ENCODE measurements at regions not wholly inside any gene's neighbourhood (a gene's known extent, or its start where the extent isn't known, plus 50 kb on each side); places are given as distances from the start of the nearest gene placed in this dataset.

- H3K27ac ChIP-seq (ENCODE audit: low read depth, low read length): no peak overlapping the region
- Mint-ChIP-seq H3K27ac (ENCODE audit: unreplicated experiment) (no peak overlapping the region), H3K4me1 (ENCODE audit: low read depth, unreplicated experiment) (no peaks in the 10 kb centered on the region), H3K36me3 (ENCODE audit: low read depth, unreplicated experiment) (no peaks in the 10 kb centered on the region), H3K9me3 (ENCODE audit: unreplicated experiment) (no peaks in the 10 kb centered on the region), H3K4me3 (ENCODE audit: unreplicated experiment) (no peak overlapping the region), H3K27me3 (ENCODE audit: low read depth, unreplicated experiment) (no peaks in the 10 kb centered on the region)
- H3K27me3 ChIP-seq (ENCODE audit: insufficient read depth, low read length): no peaks in the 10 kb centered on the region
- FAIRE-seq (no peak), DNase-seq (ENCODE audit: low read depth) (no peak)
- H3K9me3 ChIP-seq (ENCODE audit: insufficient read depth, low read depth, low read length): no peaks in the 10 kb centered on the region
- no peaks in the 10 kb centered on the region for H3K4me1 ChIP-seq (ENCODE audit: insufficient read depth, low read length)
- no peaks in the 10 kb centered on the region for H3K79me2 ChIP-seq (ENCODE audit: insufficient read depth, low read length)
- no peak overlapping the region for H3K4me2 ChIP-seq (ENCODE audit: low read length)
- TF ChIP-seq EZH2 (IDR thresholded peaks at IDR 0.05; ENCODE audit: insufficient read depth, low read length): no peak
- TF ChIP-seq CTCF (IDR thresholded peaks at IDR 0.05; ENCODE audit: insufficient read depth, low read depth, low read length): no peak
- H4K20me1 ChIP-seq (ENCODE audit: insufficient read depth, low read length): no peaks in the 10 kb centered on the region
- no peak overlapping the region for H2AFZ ChIP-seq (ENCODE audit: low read depth, low read length)
- H3K4me3 ChIP-seq (ENCODE audit: insufficient read depth, low read depth, low read length): no peak overlapping the region
- H3K9ac ChIP-seq (ENCODE audit: low read length): no peak overlapping the region
- no peaks in the 10 kb centered on the region for H3K36me3 ChIP-seq (ENCODE audit: insufficient read depth, low read length)
Measured at GRCh38 chr3:62995530-62995929, 120.3 kb upstream of the CADPS start.

- no peak overlapping the region for H3K27ac Mint-ChIP-seq (ENCODE audit: unreplicated experiment)
Measured at GRCh38 chr3:62997369-62997768, 122.2 kb upstream of the CADPS start.

More at GRCh38 chr3:62997369-62997768, 122.2 kb upstream of the CADPS start:
- Mint-ChIP-seq H3K27me3 (ENCODE audit: low read depth, unreplicated experiment) (no peaks in the 10 kb centered on the region), H3K36me3 (ENCODE audit: low read depth, unreplicated experiment) (no peaks in the 10 kb centered on the region), H3K9me3 (ENCODE audit: unreplicated experiment) (peaks cover 2% of the 10 kb centered on the region), H3K4me1 (ENCODE audit: low read depth, unreplicated experiment) (no peaks in the 10 kb centered on the region), H3K4me3 (ENCODE audit: unreplicated experiment) (no peak overlapping the region)
- H3K27ac ChIP-seq (ENCODE audit: low read depth, low read length): no peak overlapping the region
- no peak for TF ChIP-seq CTCF (IDR thresholded peaks at IDR 0.05; ENCODE audit: insufficient read depth, low read depth, low read length)
- TF ChIP-seq EZH2 (IDR thresholded peaks at IDR 0.05; ENCODE audit: insufficient read depth, low read length): no peak
- H3K4me2 ChIP-seq (ENCODE audit: low read length): no peak overlapping the region
- H3K4me3 ChIP-seq (ENCODE audit: insufficient read depth, low read depth, low read length): no peak overlapping the region
- DNase-seq (ENCODE audit: low read depth) (no peak), FAIRE-seq (no peak)
- no peaks in the 10 kb centered on the region for H3K27me3 ChIP-seq (ENCODE audit: insufficient read depth, low read length)
- H3K79me2 ChIP-seq (ENCODE audit: insufficient read depth, low read length): no peaks in the 10 kb centered on the region
- no peak overlapping the region for H2AFZ ChIP-seq (ENCODE audit: low read depth, low read length)
- no peaks in the 10 kb centered on the region for H3K36me3 ChIP-seq (ENCODE audit: insufficient read depth, low read length)
- H3K4me1 ChIP-seq (ENCODE audit: insufficient read depth, low read length): no peaks in the 10 kb centered on the region
- H3K9me3 ChIP-seq (ENCODE audit: insufficient read depth, low read depth, low read length): no peaks in the 10 kb centered on the region
- H4K20me1 ChIP-seq (ENCODE audit: insufficient read depth, low read length): no peaks in the 10 kb centered on the region
- no peak overlapping the region for H3K9ac ChIP-seq (ENCODE audit: low read length)
